SU-DHL-6 (cell line): ENCODE measurements at regions not wholly inside any gene's neighbourhood (a gene's known extent, or its start where the extent isn't known, plus 50 kb on each side); places are given as distances from the start of the nearest gene placed in this dataset.

Experiments
- H2AFZ ChIP-seq: fragments of 200-600 bp; sonication (generic); 2 replicates; pipeline ENCODE4 v1.6.1; 2014; ENCODE audit warnings: low read depth, mild to moderate bottlenecking, moderate library complexity, mixed read lengths, antibody characterized with exemption, low read length; ENCODE audit not compliant: severe bottlenecking
- H3F3A ChIP-seq: fragments of 200-600 bp; shearing (Covaris generic); 2 replicates; pipeline ENCODE4 v1.6.0; 2016; ENCODE audit warnings: antibody characterized with exemption, mild to moderate bottlenecking; ENCODE audit not compliant: insufficient read depth
- H3K27ac ChIP-seq: fragments of 200-600 bp; sonication (generic); 2 replicates; pipeline ENCODE4 v1.5.1; 2016; ENCODE audit warnings: low read depth, mild to moderate bottlenecking, low read length, moderate library complexity, mixed read lengths
- H3K27me3 ChIP-seq: fragments of 200-600 bp; sonication (generic), shearing (Covaris generic); 2 replicates; pipeline ENCODE4 v1.6.0; 2014; ENCODE audit warnings: mild to moderate bottlenecking, low read length
- H3K36me3 ChIP-seq: fragments of 200-600 bp; sonication (generic); 2 replicates; pipeline ENCODE4 v1.6.1; 2014; ENCODE audit warnings: mild to moderate bottlenecking, low read length, mixed read lengths
- H3K4me2 ChIP-seq: fragments of 300-600, 200-600 bp; shearing (Covaris generic), sonication (generic); 2 replicates; pipeline ENCODE4 v1.6.0; 2014; ENCODE audit warnings: low read length, low read depth, mild to moderate bottlenecking; ENCODE audit not compliant: poor library complexity, severe bottlenecking
- H3K4me3 ChIP-seq: fragments of 200-600 bp; sonication (generic); 2 replicates; pipeline ENCODE4 v1.5.1; 2014; ENCODE audit warnings: antibody characterized with exemption, low read length, mild to moderate bottlenecking, mixed read lengths; ENCODE audit not compliant: insufficient read depth, poor library complexity, severe bottlenecking
- H3K79me2 ChIP-seq: fragments of 200-600 bp; sonication (generic); 2 replicates; pipeline ENCODE4 v1.6.1; 2014; ENCODE audit warnings: mild to moderate bottlenecking, low read length, moderate library complexity; ENCODE audit not compliant: insufficient read depth
- H3K9ac ChIP-seq: fragments of 200-600 bp; sonication (generic); 2 replicates; pipeline ENCODE4 v1.7.0; 2014; ENCODE audit warnings: mild to moderate bottlenecking, low read length
- H3K9me2 ChIP-seq: fragments of 200-600 bp; sonication (generic); replicated peaks from 2 replicates; pipeline ENCODE4 v1.6.1; 2014; ENCODE audit warnings: low read length; ENCODE audit not compliant: insufficient read depth
- H3K9me3 ChIP-seq: fragments of 200-600 bp; sonication (generic); 2 replicates; pipeline ENCODE4 v1.6.1; 2014; ENCODE audit warnings: low read length, mixed read lengths; ENCODE audit not compliant: insufficient read depth
- H4K20me1 ChIP-seq: fragments of 200-600 bp; sonication (generic); 2 replicates; pipeline ENCODE4 v1.6.1; 2014; ENCODE audit warnings: low read depth, mild to moderate bottlenecking, antibody characterized with exemption, low read length, moderate library complexity, mixed read lengths
- CTCF ChIP-seq: fragments of 200-600 bp; sonication (generic); IDR thresholded peaks from one replicate; pipeline ENCODE4 v1.5.1; 2017; ENCODE audit warnings: antibody characterized with exemption, mild to moderate bottlenecking, low read length, moderate library complexity; ENCODE audit not compliant: insufficient read depth, poor library complexity, severe bottlenecking
- EZH2phosphoT487 ChIP-seq: fragments of 200-600 bp; sonication (generic), shearing (Covaris generic); conservative IDR thresholded peaks from 2 replicates; pipeline ENCODE4 v1.6.1; 2018; ENCODE audit warnings: mild to moderate bottlenecking, antibody characterized with exemption, low read length, moderate library complexity, mixed read lengths

- Histone ChIP-seq H3K9ac (no peak overlapping the region), H3K9me2 (no peaks in the 10 kb centered on the region), H3K4me3 (no peak overlapping the region), H3K27ac (no peak overlapping the region), H3F3A (no peaks in the 10 kb centered on the region), H4K20me1 (no peaks in the 10 kb centered on the region), H3K27me3 (no peaks in the 10 kb centered on the region), H3K4me2 (no peak overlapping the region), H2AFZ (no peak overlapping the region), H3K9me3 (no peaks in the 10 kb centered on the region), H3K79me2 (no peaks in the 10 kb centered on the region), H3K36me3 (no peaks in the 10 kb centered on the region)
- TF ChIP-seq CTCF (no peak), EZH2phosphoT487 (no peak)
These were observed 78.3 kb upstream of the PPP2R3A start for GRCh38 chr3:135887220-135887619.

GRCh38 chr3:135889443-135889842, 76.1 kb upstream of the PPP2R3A start:
- no peaks in the 10 kb centered on the region for H3K9me3 ChIP-seq
- no peak overlapping the region for H2AFZ ChIP-seq
- H3F3A ChIP-seq = no peaks in the 10 kb centered on the region
- no peak overlapping the region for H3K9ac ChIP-seq
- no peaks in the 10 kb centered on the region for H3K36me3 ChIP-seq
- no peak overlapping the region for H3K4me2 ChIP-seq
- H4K20me1 ChIP-seq = no peaks in the 10 kb centered on the region
- no peak for TF ChIP-seq CTCF
- TF ChIP-seq EZH2phosphoT487 = no peak
- no peak overlapping the region for H3K27ac ChIP-seq
- H3K4me3 ChIP-seq = no peak overlapping the region
- H3K27me3 ChIP-seq = no peaks in the 10 kb centered on the region
- H3K9me2 ChIP-seq = no peaks in the 10 kb centered on the region
- no peaks in the 10 kb centered on the region for H3K79me2 ChIP-seq

- Histone ChIP-seq H3F3A (no peaks in the 10 kb centered on the region), H3K27me3 (no peaks in the 10 kb centered on the region), H4K20me1 (no peaks in the 10 kb centered on the region), H2AFZ (no peak overlapping the region), H3K9ac (no peak overlapping the region), H3K27ac (no peak overlapping the region), H3K9me2 (no peaks in the 10 kb centered on the region), H3K9me3 (no peaks in the 10 kb centered on the region), H3K79me2 (no peaks in the 10 kb centered on the region), H3K36me3 (no peaks in the 10 kb centered on the region), H3K4me2 (no peak overlapping the region), H3K4me3 (no peak overlapping the region)
- TF ChIP-seq CTCF = no peak
- TF ChIP-seq EZH2phosphoT487 = no peak
These were observed 74.4 kb upstream of the PPP2R3A start for GRCh38 chr3:135891121-135891520.
